ENCODE measurements at regions not wholly inside any gene's neighbourhood (a gene's known extent, or its start where the extent isn't known, plus 50 kb on each side); places are given as distances from the start of the nearest gene placed in this dataset.

DNA sequence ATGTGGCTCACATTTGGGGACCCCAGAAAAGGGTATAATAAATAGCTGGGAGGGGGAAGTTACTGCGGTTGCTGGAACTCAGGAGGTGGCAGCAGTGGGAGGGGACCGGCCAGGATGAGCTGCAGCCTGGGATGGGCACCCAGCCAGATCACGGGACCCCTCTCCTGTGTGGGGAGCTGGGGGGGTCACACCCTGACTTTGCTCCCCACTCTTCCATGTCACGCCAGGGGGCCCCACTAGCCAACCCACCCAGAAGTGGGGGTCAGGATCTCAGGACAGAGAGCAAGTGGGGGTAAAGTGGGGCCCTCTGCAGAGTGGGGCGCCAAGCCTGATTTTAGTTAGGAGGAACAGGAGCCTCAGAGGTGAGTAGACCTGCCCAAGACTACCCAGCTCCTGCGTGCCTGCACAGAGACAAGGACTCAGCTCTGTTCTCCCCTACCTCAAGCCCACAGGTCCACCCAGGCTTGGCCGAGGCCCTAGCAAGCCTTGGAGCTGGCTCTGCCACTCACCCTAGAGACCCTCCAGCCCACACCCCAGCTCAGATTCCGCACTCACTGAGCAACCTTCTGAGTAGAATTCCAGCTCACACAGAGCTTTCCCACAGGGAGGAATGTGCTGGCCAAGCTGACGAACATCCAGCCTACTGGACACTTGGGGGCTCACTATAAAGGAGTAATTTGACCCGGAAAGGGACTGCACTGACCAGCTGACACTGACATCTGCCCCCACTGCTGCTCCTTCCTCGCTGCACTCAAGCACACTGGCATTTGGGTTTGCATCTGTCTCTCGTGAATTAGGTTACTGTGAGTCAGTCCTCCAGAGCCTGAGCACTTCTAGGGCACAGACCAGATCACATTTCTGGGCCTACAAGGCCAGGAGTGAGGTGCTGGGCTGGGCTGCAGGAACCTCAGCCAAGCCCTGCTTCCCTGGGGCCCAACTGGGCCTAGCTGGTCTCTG lies 310.1 kb downstream of the C16orf95 start:
- TF ChIP-seq, protein P1, sequence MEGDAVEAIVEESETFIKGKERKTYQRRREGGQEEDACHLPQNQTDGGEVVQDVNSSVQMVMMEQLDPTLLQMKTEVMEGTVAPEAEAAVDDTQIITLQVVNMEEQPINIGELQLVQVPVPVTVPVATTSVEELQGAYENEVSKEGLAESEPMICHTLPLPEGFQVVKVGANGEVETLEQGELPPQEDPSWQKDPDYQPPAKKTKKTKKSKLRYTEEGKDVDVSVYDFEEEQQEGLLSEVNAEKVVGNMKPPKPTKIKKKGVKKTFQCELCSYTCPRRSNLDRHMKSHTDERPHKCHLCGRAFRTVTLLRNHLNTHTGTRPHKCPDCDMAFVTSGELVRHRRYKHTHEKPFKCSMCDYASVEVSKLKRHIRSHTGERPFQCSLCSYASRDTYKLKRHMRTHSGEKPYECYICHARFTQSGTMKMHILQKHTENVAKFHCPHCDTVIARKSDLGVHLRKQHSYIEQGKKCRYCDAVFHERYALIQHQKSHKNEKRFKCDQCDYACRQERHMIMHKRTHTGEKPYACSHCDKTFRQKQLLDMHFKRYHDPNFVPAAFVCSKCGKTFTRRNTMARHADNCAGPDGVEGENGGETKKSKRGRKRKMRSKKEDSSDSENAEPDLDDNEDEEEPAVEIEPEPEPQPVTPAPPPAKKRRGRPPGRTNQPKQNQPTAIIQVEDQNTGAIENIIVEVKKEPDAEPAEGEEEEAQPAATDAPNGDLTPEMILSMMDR (IDR thresholded peaks at IDR 0.05) = no peak
- TF ChIP-seq, protein P2, sequence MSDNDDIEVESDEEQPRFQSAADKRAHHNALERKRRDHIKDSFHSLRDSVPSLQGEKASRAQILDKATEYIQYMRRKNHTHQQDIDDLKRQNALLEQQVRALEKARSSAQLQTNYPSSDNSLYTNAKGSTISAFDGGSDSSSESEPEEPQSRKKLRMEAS (IDR thresholded peaks at IDR 0.05) = no peak
- TF ChIP-seq SMC3 (IDR thresholded peaks at IDR 0.05) = no peak
- TF ChIP-seq EP300 (IDR thresholded peaks at IDR 0.05) = no peak
- no peak for TF ChIP-seq RCOR1 (IDR thresholded peaks at IDR 0.05; ENCODE audit: low read depth, low read length)
- TF ChIP-seq, protein P3, sequence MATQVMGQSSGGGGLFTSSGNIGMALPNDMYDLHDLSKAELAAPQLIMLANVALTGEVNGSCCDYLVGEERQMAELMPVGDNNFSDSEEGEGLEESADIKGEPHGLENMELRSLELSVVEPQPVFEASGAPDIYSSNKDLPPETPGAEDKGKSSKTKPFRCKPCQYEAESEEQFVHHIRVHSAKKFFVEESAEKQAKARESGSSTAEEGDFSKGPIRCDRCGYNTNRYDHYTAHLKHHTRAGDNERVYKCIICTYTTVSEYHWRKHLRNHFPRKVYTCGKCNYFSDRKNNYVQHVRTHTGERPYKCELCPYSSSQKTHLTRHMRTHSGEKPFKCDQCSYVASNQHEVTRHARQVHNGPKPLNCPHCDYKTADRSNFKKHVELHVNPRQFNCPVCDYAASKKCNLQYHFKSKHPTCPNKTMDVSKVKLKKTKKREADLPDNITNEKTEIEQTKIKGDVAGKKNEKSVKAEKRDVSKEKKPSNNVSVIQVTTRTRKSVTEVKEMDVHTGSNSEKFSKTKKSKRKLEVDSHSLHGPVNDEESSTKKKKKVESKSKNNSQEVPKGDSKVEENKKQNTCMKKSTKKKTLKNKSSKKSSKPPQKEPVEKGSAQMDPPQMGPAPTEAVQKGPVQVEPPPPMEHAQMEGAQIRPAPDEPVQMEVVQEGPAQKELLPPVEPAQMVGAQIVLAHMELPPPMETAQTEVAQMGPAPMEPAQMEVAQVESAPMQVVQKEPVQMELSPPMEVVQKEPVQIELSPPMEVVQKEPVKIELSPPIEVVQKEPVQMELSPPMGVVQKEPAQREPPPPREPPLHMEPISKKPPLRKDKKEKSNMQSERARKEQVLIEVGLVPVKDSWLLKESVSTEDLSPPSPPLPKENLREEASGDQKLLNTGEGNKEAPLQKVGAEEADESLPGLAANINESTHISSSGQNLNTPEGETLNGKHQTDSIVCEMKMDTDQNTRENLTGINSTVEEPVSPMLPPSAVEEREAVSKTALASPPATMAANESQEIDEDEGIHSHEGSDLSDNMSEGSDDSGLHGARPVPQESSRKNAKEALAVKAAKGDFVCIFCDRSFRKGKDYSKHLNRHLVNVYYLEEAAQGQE (IDR thresholded peaks at IDR 0.05) = no peak
- TF ChIP-seq POLR2A (IDR thresholded peaks at IDR 0.05; ENCODE audit: low read length) = no peak
- no peak for TF ChIP-seq CEBPB (IDR thresholded peaks at IDR 0.05)
- TF ChIP-seq CBX2 (IDR thresholded peaks at IDR 0.05; ENCODE audit: borderline replicate concordance, low read depth) = no peak
- no peak for TF ChIP-seq HDAC2 (IDR thresholded peaks at IDR 0.05)
- TF ChIP-seq PHF8 (IDR thresholded peaks at IDR 0.05; ENCODE audit: borderline replicate concordance, low read depth) = no peak

Data from A549 (cell line).